ENCODE measurements at regions not wholly inside any gene's neighbourhood (a gene's known extent, or its start where the extent isn't known, plus 50 kb on each side); places are given as distances from the start of the nearest gene placed in this dataset.
"Not testable (repeated sequence)": the region's sequence is repeated elsewhere in the genome, so short reads cannot be mapped to it uniquely, and the experiment has no call there.

- no peak overlapping the region for H3K4me3 ChIP-seq (replicated peaks in 1 of 2; ENCODE audit: low read depth in 2 of 2, low read length in 2 of 2)
- no peak for DNase-seq (ENCODE audit: low read depth in 2 of 2)
- no peak for TF ChIP-seq CTCF (IDR thresholded peaks at IDR 0.05; ENCODE audit: low read depth, low read length)
Measured at GRCh38 chr6:80991316-80991715, 761.2 kb downstream of the TENT5A start.

- H3K4me3 ChIP-seq (replicated peaks in 1 of 2; ENCODE audit: low read depth in 2 of 2, low read length in 2 of 2): no peak overlapping the region
- TF ChIP-seq CTCF (IDR thresholded peaks at IDR 0.05; ENCODE audit: low read depth, low read length): no peak
- no peak for DNase-seq (ENCODE audit: low read depth in 2 of 2)
Measured at GRCh38 chr6:80988892-80989291, 763.6 kb downstream of the TENT5A start.

- no peak for TF ChIP-seq CTCF (IDR thresholded peaks at IDR 0.05; ENCODE audit: low read depth, low read length)
- no peak overlapping the region for H3K4me3 ChIP-seq (replicated peaks in 1 of 2; ENCODE audit: low read depth in 2 of 2, low read length in 2 of 2)
- DNase-seq (ENCODE audit: low read depth in 2 of 2): no peak
Measured at GRCh38 chr6:80988286-80988685, 764.2 kb downstream of the TENT5A start.

GRCh38 chr6:80981226-80981625, 771.3 kb downstream of the TENT5A start:
- not testable (repeated sequence) for DNase-seq (ENCODE audit: low read depth in 2 of 2); H3K4me3 ChIP-seq (replicated peaks in 1 of 2; ENCODE audit: low read depth in 2 of 2, low read length in 2 of 2)

GRCh38 chr6:80976336-80976735, 776.1 kb downstream of the TENT5A start:
- peak in 1 of 2 donors; percentile 38 for DNase-seq (ENCODE audit: low read depth in 2 of 2)
- no peak overlapping the region for H3K4me3 ChIP-seq (replicated peaks in 1 of 2; ENCODE audit: low read depth in 2 of 2, low read length in 2 of 2)
- no peak for TF ChIP-seq CTCF (IDR thresholded peaks at IDR 0.05; ENCODE audit: low read depth, low read length)

GRCh38 chr6:80974579-80974978, 777.9 kb downstream of the TENT5A start:
- no peak for TF ChIP-seq CTCF (IDR thresholded peaks at IDR 0.05; ENCODE audit: low read depth, low read length)

GRCh38 chr6:80969439-80969838, 783.0 kb downstream of the TENT5A start:
- H3K4me3 ChIP-seq (replicated peaks in 1 of 2; ENCODE audit: low read depth in 2 of 2, low read length in 2 of 2): no peak overlapping the region
- no peak for DNase-seq (ENCODE audit: low read depth in 2 of 2)
- no peak for TF ChIP-seq CTCF (IDR thresholded peaks at IDR 0.05; ENCODE audit: low read depth, low read length)

More at GRCh38 chr6:80974579-80974978, 777.9 kb downstream of the TENT5A start:
- no peak for DNase-seq (ENCODE audit: low read depth in 2 of 2)
- H3K4me3 ChIP-seq (replicated peaks in 1 of 2; ENCODE audit: low read depth in 2 of 2, low read length in 2 of 2): no peak overlapping the region

Data from cardiac fibroblast (primary cell).